ENCODE measurements at regions not wholly inside any gene's neighbourhood (a gene's known extent, or its start where the extent isn't known, plus 50 kb on each side); places are given as distances from the start of the nearest gene placed in this dataset.
"Not testable (repeated sequence)": the region's sequence is repeated elsewhere in the genome, so short reads cannot be mapped to it uniquely, and the experiment has no call there.

DNA sequence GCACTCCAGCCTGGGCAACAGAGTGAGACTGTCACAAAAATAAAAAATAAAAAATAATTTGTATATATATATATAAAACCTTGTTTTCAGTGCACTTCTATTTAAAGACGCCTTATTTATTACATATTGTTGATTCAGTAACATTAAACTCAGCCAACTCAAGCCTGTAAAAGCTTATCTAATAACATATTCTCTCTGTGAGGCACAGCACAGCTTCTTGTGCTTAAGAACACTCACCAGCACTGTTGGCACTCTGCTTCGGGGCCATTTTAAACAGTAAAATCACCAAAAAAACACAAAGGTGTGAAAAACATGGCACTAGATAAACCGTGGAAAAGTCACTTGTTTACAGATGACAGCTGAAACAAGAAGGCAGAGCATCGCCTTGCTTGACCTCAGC, 89.0 kb upstream of the C10orf90 start:
- Histone ChIP-seq H3K9me2 (replicated peaks; ENCODE audit: control insufficient read depth, low read length) (no peaks in the 10 kb centered on the region), H3F3A (ENCODE audit: control insufficient read depth, insufficient read depth) (no peaks in the 10 kb centered on the region), H4K20me1 (ENCODE audit: control insufficient read depth, insufficient read depth, low read depth, low read length) (no peaks in the 10 kb centered on the region), H3K27me3 (ENCODE audit: control insufficient read depth, low read length) (no peaks in the 10 kb centered on the region), H3K9me3 (ENCODE audit: control insufficient read depth, insufficient read depth, low read length) (no peaks in the 10 kb centered on the region), H3K4me3 (ENCODE audit: low read length) (no peak overlapping the region), H3K4me1 (ENCODE audit: control insufficient read depth, low read length) (no peaks in the 10 kb centered on the region), H3K27ac (ENCODE audit: low read depth, low read length) (no peak overlapping the region), H3K79me2 (ENCODE audit: control insufficient read depth, low read length) (no peaks in the 10 kb centered on the region), H3K4me2 (ENCODE audit: low read length) (no peak overlapping the region), H3K36me3 (ENCODE audit: control insufficient read depth, low read length) (no peaks in the 10 kb centered on the region)
- no peak for TF ChIP-seq EZH2phosphoT487 (IDR thresholded peaks at IDR 0.05; ENCODE audit: borderline replicate concordance, low read length)
- TF ChIP-seq, protein P1, sequence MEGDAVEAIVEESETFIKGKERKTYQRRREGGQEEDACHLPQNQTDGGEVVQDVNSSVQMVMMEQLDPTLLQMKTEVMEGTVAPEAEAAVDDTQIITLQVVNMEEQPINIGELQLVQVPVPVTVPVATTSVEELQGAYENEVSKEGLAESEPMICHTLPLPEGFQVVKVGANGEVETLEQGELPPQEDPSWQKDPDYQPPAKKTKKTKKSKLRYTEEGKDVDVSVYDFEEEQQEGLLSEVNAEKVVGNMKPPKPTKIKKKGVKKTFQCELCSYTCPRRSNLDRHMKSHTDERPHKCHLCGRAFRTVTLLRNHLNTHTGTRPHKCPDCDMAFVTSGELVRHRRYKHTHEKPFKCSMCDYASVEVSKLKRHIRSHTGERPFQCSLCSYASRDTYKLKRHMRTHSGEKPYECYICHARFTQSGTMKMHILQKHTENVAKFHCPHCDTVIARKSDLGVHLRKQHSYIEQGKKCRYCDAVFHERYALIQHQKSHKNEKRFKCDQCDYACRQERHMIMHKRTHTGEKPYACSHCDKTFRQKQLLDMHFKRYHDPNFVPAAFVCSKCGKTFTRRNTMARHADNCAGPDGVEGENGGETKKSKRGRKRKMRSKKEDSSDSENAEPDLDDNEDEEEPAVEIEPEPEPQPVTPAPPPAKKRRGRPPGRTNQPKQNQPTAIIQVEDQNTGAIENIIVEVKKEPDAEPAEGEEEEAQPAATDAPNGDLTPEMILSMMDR (IDR thresholded peaks at IDR 0.05; ENCODE audit: low read depth, low read length, poor library complexity, severe bottlenecking) = no peak

DNA sequence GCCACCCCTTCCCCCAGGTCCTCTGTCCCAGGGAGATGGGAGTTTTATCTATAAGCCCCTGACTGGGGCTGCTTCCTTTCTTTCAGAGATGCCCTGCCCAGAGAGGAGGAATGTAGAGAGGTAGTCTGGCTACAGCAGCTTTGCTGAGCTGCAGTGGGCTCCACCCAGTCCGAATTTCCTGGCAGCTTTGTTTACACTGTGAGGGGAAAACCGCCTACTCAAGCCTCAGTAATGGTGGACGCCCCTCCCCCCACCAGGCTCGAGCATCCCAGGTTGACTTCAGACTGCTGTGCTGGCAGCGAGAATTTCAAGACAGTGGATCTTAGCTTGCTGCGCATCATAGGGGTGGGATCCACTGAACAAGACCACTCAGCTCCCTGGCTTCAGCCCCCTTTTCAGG, 96.2 kb upstream of the C10orf90 start:
- H3K36me3 ChIP-seq (ENCODE audit: control insufficient read depth, low read length); H3K4me3 ChIP-seq (ENCODE audit: low read length): not testable (repeated sequence)

GRCh38 chr10:126770809-126771208, 100.3 kb upstream of the C10orf90 start:
- Histone ChIP-seq H3K9me3 (ENCODE audit: control insufficient read depth, insufficient read depth, low read length) (no peaks in the 10 kb centered on the region), H3K27ac (ENCODE audit: low read depth, low read length) (no peak overlapping the region), H3K79me2 (ENCODE audit: control insufficient read depth, low read length) (no peaks in the 10 kb centered on the region), H3F3A (ENCODE audit: control insufficient read depth, insufficient read depth) (no peaks in the 10 kb centered on the region), H3K27me3 (ENCODE audit: control insufficient read depth, low read length) (no peaks in the 10 kb centered on the region), H3K9me2 (replicated peaks; ENCODE audit: control insufficient read depth, low read length) (no peaks in the 10 kb centered on the region), H3K4me2 (ENCODE audit: low read length) (no peak overlapping the region), H3K4me3 (ENCODE audit: low read length) (no peak overlapping the region), H3K36me3 (ENCODE audit: control insufficient read depth, low read length) (no peaks in the 10 kb centered on the region), H4K20me1 (ENCODE audit: control insufficient read depth, insufficient read depth, low read depth, low read length) (no peaks in the 10 kb centered on the region), H3K4me1 (ENCODE audit: control insufficient read depth, low read length) (no peaks in the 10 kb centered on the region)
- no peak for TF ChIP-seq EZH2phosphoT487 (IDR thresholded peaks at IDR 0.05; ENCODE audit: borderline replicate concordance, low read length)
- TF ChIP-seq, protein P1 (IDR thresholded peaks at IDR 0.05; ENCODE audit: low read depth, low read length, poor library complexity, severe bottlenecking) = no peak

More for the DNA sequence above, 96.2 kb upstream of the C10orf90 start:
- H3K79me2 ChIP-seq (ENCODE audit: control insufficient read depth, low read length); H3K27ac ChIP-seq (ENCODE audit: low read depth, low read length); H3K27me3 ChIP-seq (ENCODE audit: control insufficient read depth, low read length); H3F3A ChIP-seq (ENCODE audit: control insufficient read depth, insufficient read depth); H3K4me2 ChIP-seq (ENCODE audit: low read length); H4K20me1 ChIP-seq (ENCODE audit: control insufficient read depth, insufficient read depth, low read depth, low read length); H3K9me3 ChIP-seq (ENCODE audit: control insufficient read depth, insufficient read depth, low read length); H3K9me2 ChIP-seq (replicated peaks; ENCODE audit: control insufficient read depth, low read length); H3K4me1 ChIP-seq (ENCODE audit: control insufficient read depth, low read length): not testable (repeated sequence)

GRCh38 chr10:126776168-126776567, 105.7 kb upstream of the C10orf90 start:
- Histone ChIP-seq H3F3A (ENCODE audit: control insufficient read depth, insufficient read depth) (no peaks in the 10 kb centered on the region), H3K27me3 (ENCODE audit: control insufficient read depth, low read length) (no peaks in the 10 kb centered on the region), H3K27ac (ENCODE audit: low read depth, low read length) (no peak overlapping the region), H3K4me3 (ENCODE audit: low read length) (no peak overlapping the region), H3K4me1 (ENCODE audit: control insufficient read depth, low read length) (no peaks in the 10 kb centered on the region), H3K9me3 (ENCODE audit: control insufficient read depth, insufficient read depth, low read length) (no peaks in the 10 kb centered on the region), H3K4me2 (ENCODE audit: low read length) (no peak overlapping the region), H3K36me3 (ENCODE audit: control insufficient read depth, low read length) (no peaks in the 10 kb centered on the region), H3K9me2 (replicated peaks; ENCODE audit: control insufficient read depth, low read length) (no peaks in the 10 kb centered on the region), H4K20me1 (ENCODE audit: control insufficient read depth, insufficient read depth, low read depth, low read length) (no peaks in the 10 kb centered on the region), H3K79me2 (ENCODE audit: control insufficient read depth, low read length) (no peaks in the 10 kb centered on the region)
- no peak for TF ChIP-seq EZH2phosphoT487 (IDR thresholded peaks at IDR 0.05; ENCODE audit: borderline replicate concordance, low read length)
- TF ChIP-seq, protein P1 (IDR thresholded peaks at IDR 0.05; ENCODE audit: low read depth, low read length, poor library complexity, severe bottlenecking) = no peak

All from DOHH2 (cell line).